Heart right ventricle (tissue), 16 donors: ENCODE measurements at regions not wholly inside any gene's neighbourhood (a gene's known extent, or its start where the extent isn't known, plus 50 kb on each side); places are given as distances from the start of the nearest gene placed in this dataset.

Experiments
- ATAC-seq, 8 donors: fragments of 200-7000 bp; cut with Tn5 transposase; one replicate each; pipeline ENCODE4 v1.9.1; 2020; ENCODE audit warnings: mild to moderate bottlenecking in 8 of 8, moderate library complexity in 8 of 8, moderate number of reproducible peaks in 1 of 8
- DNase-seq, 2 donors: peaks; one replicate each; pipeline ENCODE4 v3.0.0-alpha.2; 2020
- H3K27ac ChIP-seq, 10 donors: fragments of 200-600 bp; sonication (generic) in 2 of 10; one replicate each; pipeline versions ENCODE4 v1.5.0 to v1.8.0; 2020 to 2022; ENCODE audit warnings: mild to moderate bottlenecking in 3 of 10
- H3K27me3 ChIP-seq, 7 donors: fragments of 200-600 bp; one replicate each; pipeline ENCODE4 v1.8.0; 2021 to 2022; ENCODE audit warnings: mild to moderate bottlenecking in 2 of 7
- H3K36me3 ChIP-seq, 9 donors: fragments of 200-600 bp; sonication (generic) in 1 of 9; one replicate each; pipeline versions ENCODE4 v1.5.0 to v1.8.0; 2020 to 2022; ENCODE audit warnings: mild to moderate bottlenecking in 2 of 9
- H3K4me1 ChIP-seq, 9 donors: fragments of 200-600 bp; sonication (generic) in 1 of 9; one replicate each; pipeline versions ENCODE4 v1.5.0 to v1.8.0; 2020 to 2022; ENCODE audit warnings: mild to moderate bottlenecking in 4 of 9
- H3K4me3 ChIP-seq, 10 donors: fragments of 200-600 bp; sonication (generic) in 2 of 10; one replicate each; pipeline versions ENCODE4 v1.5.0 to v1.8.0; 2020 to 2022; ENCODE audit warnings: mild to moderate bottlenecking in 7 of 10, moderate library complexity in 2 of 10
- H3K9me3 ChIP-seq, 11 donors: fragments of 200-600 bp in 10 of 11; sonication (generic) in 2 of 11; one replicate each; pipeline versions ENCODE4 v1.5.0 to v1.8.0; 2013 to 2022; ENCODE audit warnings: mild to moderate bottlenecking in 2 of 11, control low read depth in 1 of 11, moderate library complexity in 1 of 11
- CTCF ChIP-seq, 9 donors: fragments of 200-600 bp; sonication (generic) in 2 of 9; IDR thresholded peaks; one replicate each; pipeline versions ENCODE4 v1.5.0 to v1.8.0; 2021 to 2022; ENCODE audit warnings: antibody characterized with exemption in 9 of 9, mild to moderate bottlenecking in 5 of 9, moderate library complexity in 1 of 9
- WGBS, 2 donors: extraction: QIAGEN DNeasy Blood & Tissue Kit; methylation state at CpG; one replicate each; pipeline ENCODE4 v1.1.7; 2013; ENCODE audit warnings: inconsistent platforms in 1 of 2; 5-methylcytosine and 5-hydroxymethylcytosine counted together
- intact Hi-C, 10 donors: fragments of 100-400 bp; cut with DNase I; formaldehyde crosslinking; loops; one replicate each; pipeline versions ENCODE4 v1.11.1 to v1.14.2; 2022
- donor health status: Arrhythmogenic right ventricular cardiomyopathy.
- donor health status: ischemic (EF 13 %, LVEDD 7.1; RV severe dilation, severe dysfunction).
- donor health status: healthy with polysubstance abuse.
- donor health status: DM: no; HTN: yes; CAD: no.
- donor health status: DM: no; HTN: no; CAD: no.
- donor health status: ischemic (EF 25% LVEDD 6.9; RV normal size, moderate dysfunction).
- donor health status: ischemic (EF 25% LVEDD 5.7; RV mildly dilated, moderate dysfunction).
- donor health status: healthy.
- donor health status: DM: yes; HTN: yes; CAD: no.
- donor health status: Ischemic cardiomyopathy.
- donor health status: ischemic (EF 35%, LVEDD 5.7; RV mildly dilated, moderate dysfunction).
- donor health status: nonischemic (EF 11% LVEDD 7.7; RV severe dilation, severe dysfunction).
- donor health status: DM: yes; HTN: yes; CAD: no.
- donor health status: PGD.
- donor health status: ischemic (EF 29% LVEDD 5.4; RV normal size, mild dysfunction).
- donor health status: nonischemic (EF 23%, LVEDD 6.1; RV moderate dilation, normal function).

- 85 to 93% methylated on average over 3 of the region's 3 CpGs for whole genome bisulfite sequencing, 2 donors
- ATAC-seq = no peak
Measured at GRCh38 chrX:37075892-37076595, 67.9 kb downstream of the FAM47C start.

GRCh38 chrX:37076983-37077382, 68.8 kb downstream of the FAM47C start:
- Histone ChIP-seq H3K9me3 (no peaks in the 10 kb centered on the region), H3K4me3 (no peak overlapping the region)
- 83 to 92% methylated on average over 4 of the region's 4 CpGs for WGBS, 2 donors

More at GRCh38 chrX:37075892-37076595, 67.9 kb downstream of the FAM47C start:
- intact Hi-C loops = no loop called here
- no peak for DNase-seq
- H3K4me1 ChIP-seq = no peaks in the 10 kb centered on the region
- H3K36me3 ChIP-seq = no peaks in the 10 kb centered on the region
- no peak for TF ChIP-seq CTCF (IDR thresholded peaks at IDR 0.05)
- no peaks in the 10 kb centered on the region for H3K27me3 ChIP-seq
- no peak overlapping the region for H3K4me3 ChIP-seq
- no peak overlapping the region for H3K27ac ChIP-seq
- no peaks in the 10 kb centered on the region for H3K9me3 ChIP-seq

GRCh38 chrX:37077646-37078433, 69.7 kb downstream of the FAM47C start:
- no peak overlapping the region for H3K4me3 ChIP-seq
- WGBS, 2 donors = 94 to 97% methylated on average over 31 to 32 of the region's 32 CpGs
- H3K9me3 ChIP-seq = no peaks in the 10 kb centered on the region
- no peak for ATAC-seq
- no peak overlapping the region for H3K27ac ChIP-seq
- H3K27me3 ChIP-seq = no peaks in the 10 kb centered on the region
- no peaks in the 10 kb centered on the region for H3K36me3 ChIP-seq
- DNase-seq = no peak
- no peaks in the 10 kb centered on the region for H3K4me1 ChIP-seq
- TF ChIP-seq CTCF (IDR thresholded peaks at IDR 0.05) = no peak
- intact Hi-C loops = no loop called here

More at GRCh38 chrX:37076983-37077382, 68.8 kb downstream of the FAM47C start:
- no peak for TF ChIP-seq CTCF (IDR thresholded peaks at IDR 0.05)
- Histone ChIP-seq H3K27me3 (no peaks in the 10 kb centered on the region), H3K36me3 (no peaks in the 10 kb centered on the region), H3K27ac (no peak overlapping the region), H3K4me1 (no peaks in the 10 kb centered on the region)
- DNase-seq = no peak
- intact Hi-C loops = no loop called here
- no peak for ATAC-seq

DNA sequence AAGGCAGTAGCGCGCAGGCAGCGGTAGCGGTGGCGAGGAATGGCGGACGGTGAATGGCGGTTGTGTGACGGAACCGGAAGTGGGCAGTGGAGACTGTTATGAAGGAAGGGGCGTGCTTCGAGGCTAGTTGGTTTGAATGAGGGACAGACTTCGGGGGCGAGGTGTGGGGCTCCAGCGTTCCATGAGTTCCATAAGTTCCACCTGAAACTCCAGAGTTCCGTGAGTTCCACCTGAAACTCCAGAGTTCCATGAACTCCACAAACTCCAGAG, 70.2 kb downstream of the FAM47C start:
- 97 to 98% methylated on average over 16 of the region's 16 CpGs for WGBS, 2 donors
- Histone ChIP-seq H3K27ac (no peak overlapping the region), H3K27me3 (no peaks in the 10 kb centered on the region), H3K4me1 (no peaks in the 10 kb centered on the region), H3K36me3 (no peaks in the 10 kb centered on the region), H3K4me3 (no peak overlapping the region), H3K9me3 (no peaks in the 10 kb centered on the region)
- no peak for ATAC-seq
- no peak for DNase-seq
- TF ChIP-seq CTCF (IDR thresholded peaks at IDR 0.05) = no peak
- intact Hi-C loops = no loop called here
